ENCODE measurements at regions not wholly inside any gene's neighbourhood (a gene's known extent, or its start where the extent isn't known, plus 50 kb on each side); places are given as distances from the start of the nearest gene placed in this dataset.

GRCh38 chr3:178436773-178437172 is 99.5 kb upstream of the KCNMB2 start:
- intact Hi-C loops (cut with micrococcal nuclease) (loop anchor here (1.0 to 2.0 kb wide), 3 partner anchors 172 to 880 kb away; no protein-coding TSS in a partner anchor), dilution Hi-C loops (cut with MboI; ENCODE audit: extremely low pct_ligation_motif_present, low sequenced_read_pairs) (no loop called here)
- Histone ChIP-seq H3K9ac (replicated peaks; ENCODE audit: extremely low read depth, insufficient read depth, low read length) (no peak overlapping the region), H3K4me3 (replicated peaks in 1 of 3; ENCODE audit: insufficient read depth in 1 of 3, low read depth in 1 of 3, low read length in 3 of 3) (no peak overlapping the region), H3K9me1 (replicated peaks; ENCODE audit: control insufficient read depth, extremely low read depth, insufficient read depth, low read length) (no peaks in the 10 kb centered on the region), H3K27ac (ENCODE audit: insufficient read depth, low read depth, low read length) (no peak overlapping the region), H2AFZ (ENCODE audit: low read depth, low read length) (no peak overlapping the region), H3K4me1 (ENCODE audit: control insufficient read depth, extremely low read depth, insufficient read depth, low read length) (no peaks in the 10 kb centered on the region), H3K4me2 (ENCODE audit: insufficient read depth, low read length) (no peak overlapping the region), H3K27me3 (ENCODE audit: control insufficient read depth in 2 of 2, insufficient read depth in 2 of 2, low read length in 2 of 2) (no peaks in the 10 kb centered on the region), H3K9me3 (replicated peaks; ENCODE audit: control insufficient read depth, insufficient read depth, low read length) (no peaks in the 10 kb centered on the region), H4K20me1 (replicated peaks; ENCODE audit: control insufficient read depth, extremely low read depth, insufficient read depth, low read length) (no peaks in the 10 kb centered on the region), H3K36me3 (ENCODE audit: control insufficient read depth in 2 of 2, extremely low read depth in 1 of 2, insufficient read depth in 2 of 2, low read length in 2 of 2) (no peaks in the 10 kb centered on the region), H3K79me2 (ENCODE audit: control insufficient read depth, insufficient read depth, low read length) (no peaks in the 10 kb centered on the region)
- TF ChIP-seq CTCF (IDR thresholded peaks at IDR 0.05; ENCODE audit: extremely low read depth in 1 of 2, insufficient read depth in 1 of 2, low read depth in 1 of 2, low read length in 2 of 2), result peak; percentile 29 to 42
- TF ChIP-seq EZH2 (IDR thresholded peaks at IDR 0.05; ENCODE audit: borderline replicate concordance, low read depth, low read length, severe bottlenecking), result no peak
- no peak for TF ChIP-seq JUN (IDR thresholded peaks at IDR 0.05; ENCODE audit: borderline replicate concordance, insufficient read depth, insufficient read length, low read depth)
- no peak for TF ChIP-seq POLR2AphosphoS5 (IDR thresholded peaks at IDR 0.05; ENCODE audit: insufficient read depth, low read depth, low read length)
- no peak for TF ChIP-seq MYC (IDR thresholded peaks at IDR 0.05; ENCODE audit: low read depth, low read length)
- TF ChIP-seq MAX (IDR thresholded peaks at IDR 0.05; ENCODE audit: insufficient read depth, insufficient read length), result no peak
- TF ChIP-seq FOS (IDR thresholded peaks at IDR 0.05; ENCODE audit: borderline replicate concordance, insufficient read depth, low read length), result no peak
- peak; percentile 12 for TF ChIP-seq GATA2 (IDR thresholded peaks at IDR 0.05; ENCODE audit: insufficient read depth, insufficient read length, low read depth, low read length)
- TF ChIP-seq POLR2A (IDR thresholded peaks at IDR 0.05; ENCODE audit: low read depth, low read length), result no peak
- DNase-seq (ENCODE audit: low read depth, low spot score), result peak; percentile 44
- ChIA-PET POLR2A (interaction anchor here (0.6 to 0.7 kb wide), 2 partner anchors 32 to 534 kb away, joined by 3 read pairs; no protein-coding TSS in a partner anchor), CTCF (interaction anchor here (0.6 to 3.7 kb wide), 24 partner anchors 8 to 991 kb away, joined by 3 to 107 read pairs (median 5); partner anchors contain the start of gene MFN1)
- peak; percentile 44 for FAIRE-seq
- no TSS peak for BruUV-seq (replicated peaks)
